HL-60 (cell line): ENCODE measurements at regions not wholly inside any gene's neighbourhood (a gene's known extent, or its start where the extent isn't known, plus 50 kb on each side); places are given as distances from the start of the nearest gene placed in this dataset.

ENCODE experiments used
- SPI1 ChIP-seq: IDR thresholded peaks from 2 replicates; pipeline ENCODE4 v1.6.1; 2012; ENCODE audit warnings: low read depth, mild to moderate bottlenecking, borderline replicate concordance
- TF ChIP-seq, protein P1 (sequence below): IDR thresholded peaks from one replicate; pipeline ENCODE4 v1.5.1; 2011; ENCODE audit warnings: low read length, control low read depth, inconsistent platforms; ENCODE audit not compliant: insufficient read depth

DNA sequence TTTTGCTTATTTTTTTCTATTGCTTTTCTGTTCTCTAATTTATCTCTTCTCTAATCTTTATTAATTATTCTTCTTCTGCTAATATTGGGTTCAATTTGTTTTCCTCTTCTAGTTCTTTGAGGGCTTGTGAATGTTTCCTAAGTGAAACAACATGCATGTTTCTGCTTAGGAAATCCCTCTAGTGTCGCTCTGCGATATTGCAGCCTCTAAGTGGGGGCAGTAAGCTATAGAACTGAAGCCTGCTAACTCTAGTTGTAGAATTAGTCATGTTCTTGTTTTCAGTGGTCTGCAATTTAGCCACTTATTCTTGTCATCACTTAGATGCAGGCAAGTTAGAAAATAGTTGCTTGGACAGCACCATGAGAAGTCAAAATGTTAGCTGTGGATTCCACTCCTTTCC is 222.6 kb downstream of the SPIN4 start:
- TF ChIP-seq, protein P1, sequence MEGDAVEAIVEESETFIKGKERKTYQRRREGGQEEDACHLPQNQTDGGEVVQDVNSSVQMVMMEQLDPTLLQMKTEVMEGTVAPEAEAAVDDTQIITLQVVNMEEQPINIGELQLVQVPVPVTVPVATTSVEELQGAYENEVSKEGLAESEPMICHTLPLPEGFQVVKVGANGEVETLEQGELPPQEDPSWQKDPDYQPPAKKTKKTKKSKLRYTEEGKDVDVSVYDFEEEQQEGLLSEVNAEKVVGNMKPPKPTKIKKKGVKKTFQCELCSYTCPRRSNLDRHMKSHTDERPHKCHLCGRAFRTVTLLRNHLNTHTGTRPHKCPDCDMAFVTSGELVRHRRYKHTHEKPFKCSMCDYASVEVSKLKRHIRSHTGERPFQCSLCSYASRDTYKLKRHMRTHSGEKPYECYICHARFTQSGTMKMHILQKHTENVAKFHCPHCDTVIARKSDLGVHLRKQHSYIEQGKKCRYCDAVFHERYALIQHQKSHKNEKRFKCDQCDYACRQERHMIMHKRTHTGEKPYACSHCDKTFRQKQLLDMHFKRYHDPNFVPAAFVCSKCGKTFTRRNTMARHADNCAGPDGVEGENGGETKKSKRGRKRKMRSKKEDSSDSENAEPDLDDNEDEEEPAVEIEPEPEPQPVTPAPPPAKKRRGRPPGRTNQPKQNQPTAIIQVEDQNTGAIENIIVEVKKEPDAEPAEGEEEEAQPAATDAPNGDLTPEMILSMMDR: no peak
- TF ChIP-seq SPI1: no peak
